NCI-H345 treated with DMSO at 0.1 percent for 48 hours (cell line): ENCODE measurements at regions not wholly inside any gene's neighbourhood (a gene's known extent, or its start where the extent isn't known, plus 50 kb on each side); places are given as distances from the start of the nearest gene placed in this dataset.

ENCODE experiments used
- DNase-seq: peaks from one replicate; lab custom pipeline; 2025; ENCODE audit not compliant: unreplicated experiment; lab: John Stamatoyannopoulos, UW

DNA sequence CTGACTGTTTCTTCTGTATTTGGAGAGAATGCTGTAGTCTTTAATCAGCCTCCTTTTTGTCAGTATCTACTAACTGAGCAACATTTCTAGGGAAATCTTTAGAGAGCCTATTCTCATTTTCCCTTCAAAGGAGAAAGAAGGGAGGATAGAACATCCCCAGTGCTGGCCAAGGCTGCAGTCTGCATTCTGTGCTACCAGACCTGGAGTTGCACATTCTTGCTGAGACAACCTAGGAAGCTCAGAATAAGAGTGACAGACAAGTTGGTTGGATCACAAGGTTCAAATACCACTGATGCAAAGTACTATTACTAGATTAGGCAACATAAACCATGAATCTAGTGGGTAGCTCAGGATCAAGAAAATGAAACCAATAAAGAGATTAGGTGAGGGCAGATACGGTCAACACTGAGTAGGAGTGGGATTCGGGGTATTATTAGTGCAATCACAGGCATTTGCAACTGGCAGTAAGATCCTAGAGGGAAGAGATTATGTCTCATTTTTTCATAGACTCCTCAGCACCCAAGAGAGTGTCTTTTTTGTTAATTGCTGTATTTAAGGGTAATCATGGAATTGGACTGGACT lies 213.5 kb upstream of the FAM83B start:
- DNase-seq = no peak

DNA sequence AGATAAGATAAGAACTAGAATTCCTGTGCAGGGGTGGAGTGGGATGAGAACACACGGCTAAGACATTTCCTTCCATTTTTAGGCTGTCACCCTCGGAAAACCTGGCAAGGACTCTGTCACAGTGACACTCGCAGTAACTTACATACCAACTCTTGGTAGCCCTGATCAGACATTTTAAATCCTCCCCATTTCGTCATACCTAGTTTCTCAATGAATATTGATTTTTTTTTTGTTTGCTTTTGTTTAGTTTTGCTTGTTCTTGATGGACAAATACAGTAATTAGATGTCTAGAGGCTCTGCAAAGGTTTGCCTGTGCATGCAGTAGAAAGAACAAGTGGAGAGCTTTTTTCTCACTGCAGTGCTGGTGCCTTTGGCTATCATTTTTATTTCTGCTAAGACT lies 213.0 kb upstream of the FAM83B start:
- DNase-seq = no peak

DNA sequence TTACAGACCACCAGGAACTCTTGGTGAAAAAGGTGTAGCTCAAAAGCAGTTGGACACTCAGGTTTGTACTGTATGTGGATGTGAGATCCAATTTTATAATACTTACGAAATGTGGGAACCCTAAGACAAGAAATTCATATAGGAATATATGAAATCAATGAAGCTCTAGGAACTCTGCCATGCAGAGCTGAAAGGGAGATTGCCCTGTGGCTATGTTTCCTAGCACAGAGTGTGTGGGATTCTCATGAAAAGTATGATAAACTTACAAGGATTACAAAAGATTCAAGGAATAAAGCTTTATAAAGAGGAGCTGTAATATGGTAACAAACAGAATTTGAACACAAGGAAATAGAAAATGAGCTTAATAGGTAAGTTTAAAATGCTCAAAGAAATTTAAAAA lies 205.7 kb upstream of the FAM83B start:
- no peak for DNase-seq

DNA sequence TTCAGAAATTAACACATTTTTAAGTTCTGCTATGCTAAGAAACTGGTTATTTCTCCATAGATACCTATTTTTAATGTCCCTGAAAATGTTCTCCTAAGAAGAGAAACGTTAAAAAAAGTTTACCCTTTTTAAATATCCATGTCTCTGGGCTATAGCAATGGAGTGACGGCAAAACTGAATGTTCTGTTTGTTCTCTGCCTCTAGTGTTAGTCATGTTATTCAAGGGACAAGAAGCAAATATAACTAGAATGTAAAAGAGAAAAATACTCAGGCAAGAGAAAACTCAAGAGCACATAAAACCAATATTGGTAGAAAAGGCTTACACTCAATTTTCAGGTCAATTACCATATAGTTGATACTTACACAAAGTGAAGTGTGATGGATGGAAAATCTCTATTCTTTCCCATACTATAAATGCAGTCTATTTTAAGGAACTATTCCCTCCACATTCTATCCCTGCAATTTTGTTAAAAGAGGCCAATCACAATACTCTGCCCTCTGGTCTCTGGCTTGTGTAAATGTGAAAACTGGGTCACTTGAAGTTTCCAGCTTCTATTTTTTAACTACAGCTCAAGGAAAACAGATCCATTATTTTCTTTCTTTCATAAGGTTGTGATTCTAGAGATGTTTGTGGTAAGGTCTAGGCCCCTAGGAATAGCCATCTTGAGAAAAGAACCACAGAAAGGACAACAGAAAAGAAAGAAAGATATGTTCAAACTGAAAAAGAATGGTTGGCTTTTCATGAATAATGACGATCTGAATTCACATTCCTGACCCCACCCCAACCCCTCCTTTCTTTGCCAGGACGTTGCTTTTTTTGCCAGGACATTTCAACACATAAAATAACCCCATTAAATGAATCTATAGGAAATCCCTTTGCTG lies 200.3 kb upstream of the FAM83B start:
- DNase-seq = no peak

DNA sequence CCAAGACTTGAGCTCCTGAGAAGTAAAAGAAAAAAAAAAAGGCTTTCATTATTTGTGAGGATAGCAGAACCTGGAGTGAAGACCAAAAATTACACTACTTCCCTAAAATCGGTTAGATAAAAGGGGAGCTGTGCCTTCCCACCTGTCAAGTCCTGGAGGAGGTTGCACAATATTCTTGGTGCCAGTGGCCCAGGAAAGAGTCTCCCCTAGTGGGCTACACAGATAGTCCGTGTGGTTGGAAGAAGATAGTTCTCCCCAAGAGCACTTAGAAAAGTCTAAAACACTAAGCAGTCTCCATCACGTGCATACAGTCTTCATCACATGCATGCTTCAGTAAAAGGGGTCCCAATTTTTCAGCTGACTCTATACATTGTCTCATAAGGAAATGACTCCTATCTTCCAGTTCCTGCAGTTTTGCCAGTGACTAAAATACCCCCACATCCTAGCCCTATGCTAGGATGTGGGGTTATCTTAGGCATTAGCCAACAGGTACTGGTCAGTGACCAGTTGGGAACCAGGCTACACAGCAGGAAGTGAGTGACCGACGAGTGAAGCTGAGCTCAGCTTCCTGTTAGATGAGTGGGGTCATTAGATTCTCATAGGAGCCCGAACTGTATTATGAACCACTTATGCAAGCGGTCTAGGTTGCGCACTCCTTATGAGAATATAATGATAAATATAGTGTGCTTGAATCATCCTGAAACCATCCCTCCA lies 199.5 kb upstream of the FAM83B start:
- DNase-seq = no peak

DNA sequence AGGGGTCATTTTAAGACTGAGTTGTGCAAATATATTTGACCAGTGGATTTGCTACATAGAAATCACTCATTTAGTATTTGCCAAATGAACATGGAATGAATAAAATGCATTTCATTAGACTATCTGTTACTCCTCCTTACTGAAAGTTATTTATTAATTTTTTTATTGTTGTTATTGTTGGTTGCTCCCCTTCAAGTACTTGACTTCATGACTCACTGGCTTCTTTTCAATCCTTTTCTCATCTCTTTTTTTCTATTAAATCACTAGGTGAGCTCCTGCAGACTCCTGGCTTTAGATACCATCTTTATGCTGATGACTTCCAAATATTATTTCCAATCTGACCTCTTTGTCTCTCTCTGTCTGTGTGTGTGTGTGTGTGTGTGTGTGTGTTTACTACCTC lies 192.2 kb upstream of the FAM83B start:
- DNase-seq = no peak

DNA sequence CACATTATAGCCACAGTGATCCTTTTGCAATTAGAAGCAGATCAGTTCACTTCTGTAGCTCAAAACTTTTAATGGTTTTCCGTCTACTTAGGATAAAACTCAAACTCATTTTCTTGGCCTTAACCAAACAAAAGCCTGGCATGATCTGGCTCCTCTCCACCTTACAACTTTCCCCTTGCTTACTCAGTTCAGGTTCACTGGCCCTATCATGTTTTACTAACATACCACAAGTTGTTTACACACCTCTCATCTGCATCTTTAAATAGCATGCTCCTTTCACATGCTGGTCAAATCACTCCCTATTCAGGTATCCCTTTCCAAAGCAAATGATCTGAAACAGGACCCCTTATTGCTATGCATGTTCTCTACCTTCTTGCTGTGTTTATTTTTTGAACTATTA lies 191.4 kb upstream of the FAM83B start:
- DNase-seq = no peak

DNA sequence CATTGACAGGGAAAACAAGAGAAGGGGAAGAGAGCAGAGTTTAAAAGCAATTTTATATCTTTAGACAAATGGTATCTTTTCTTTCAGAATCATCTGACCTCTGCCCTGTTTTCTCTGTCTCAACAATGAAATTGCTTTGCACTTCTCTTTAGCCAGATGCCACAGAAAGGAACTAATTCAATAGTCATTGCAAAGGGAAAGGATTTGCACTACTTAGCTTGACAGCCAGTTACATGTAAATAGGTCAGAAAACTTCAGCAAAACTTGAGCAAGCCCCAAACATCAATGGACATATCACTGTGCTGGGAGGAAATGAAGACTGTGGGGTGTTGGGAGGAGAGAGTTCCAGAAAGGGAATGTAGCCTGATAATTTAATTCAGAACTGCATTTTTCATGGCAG lies 181.3 kb upstream of the FAM83B start:
- no peak for DNase-seq

DNA sequence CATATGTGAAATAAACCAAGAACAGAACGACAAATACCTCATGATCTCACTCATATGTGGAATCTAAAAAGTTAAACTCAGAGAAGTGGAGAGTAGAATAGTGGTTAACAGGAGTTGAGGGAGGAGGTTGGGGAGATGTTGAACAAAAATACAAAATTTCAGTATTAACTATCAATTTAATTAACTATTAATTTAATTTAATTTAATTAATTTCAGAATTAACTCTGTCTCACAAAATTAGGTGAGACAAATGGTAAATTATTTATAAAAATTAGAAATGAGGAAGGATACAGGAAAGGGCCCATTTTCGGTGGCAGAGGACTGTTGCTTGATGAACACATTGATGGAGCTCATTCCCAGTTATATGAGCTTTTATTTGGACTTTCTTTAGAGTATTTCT lies 166.0 kb upstream of the FAM83B start:
- no peak for DNase-seq

DNA sequence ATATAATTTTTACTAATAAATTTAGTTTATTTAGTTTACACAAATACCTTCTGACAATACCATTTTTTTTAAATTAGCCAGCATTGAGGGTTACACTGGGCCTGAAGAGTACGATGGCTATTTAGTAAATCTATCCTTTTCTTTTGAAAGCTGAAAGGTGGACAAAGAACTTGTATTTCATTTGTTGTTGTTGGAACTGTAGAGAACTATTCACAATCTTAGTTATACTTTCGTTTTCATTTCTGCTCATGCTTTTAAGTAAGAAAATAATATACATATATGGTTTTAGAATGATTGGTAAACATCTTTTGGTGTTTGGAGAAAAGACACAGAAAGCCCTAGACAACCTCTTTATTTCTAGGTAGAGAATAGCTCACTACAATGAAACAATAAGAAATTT lies 165.3 kb upstream of the FAM83B start:
- DNase-seq = no peak

DNA sequence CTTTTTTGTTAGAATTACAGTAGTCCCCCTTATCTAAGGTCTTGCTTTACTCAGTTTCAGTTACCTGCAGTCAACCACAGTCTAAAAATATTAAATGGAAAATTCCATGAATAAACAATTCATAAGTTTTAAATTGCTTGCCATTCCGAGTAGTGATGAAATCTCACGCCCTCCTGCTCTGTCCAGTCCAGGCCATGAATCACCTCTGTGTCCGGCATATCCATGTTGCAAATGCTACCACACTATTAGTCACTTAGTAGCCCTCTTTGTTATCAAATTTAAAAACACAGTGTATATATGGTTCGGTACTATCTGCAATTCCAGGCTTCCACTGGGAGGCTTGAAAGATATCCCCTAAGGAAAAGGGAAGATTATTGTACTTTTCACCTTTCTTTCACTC lies 164.6 kb upstream of the FAM83B start:
- DNase-seq = no peak

DNA sequence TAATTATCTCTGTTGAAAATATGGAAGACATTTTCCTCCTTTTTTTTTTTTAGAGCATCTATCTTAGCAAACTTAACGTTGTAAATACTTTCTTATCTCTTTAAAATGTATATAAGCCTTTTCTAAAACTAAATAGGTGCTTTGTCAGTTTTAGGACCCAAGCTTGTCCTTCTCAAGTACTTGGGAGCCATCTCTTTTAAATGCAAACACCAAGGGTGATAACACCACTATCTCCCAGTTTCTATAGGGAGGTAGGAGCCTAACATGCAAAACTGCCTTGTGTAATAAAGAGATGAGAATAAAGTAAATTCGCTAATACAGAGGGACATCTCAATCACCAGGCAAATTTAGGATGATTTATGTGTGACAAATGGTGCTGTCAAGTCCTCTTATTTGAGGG lies 157.0 kb upstream of the FAM83B start:
- DNase-seq = no peak

DNA sequence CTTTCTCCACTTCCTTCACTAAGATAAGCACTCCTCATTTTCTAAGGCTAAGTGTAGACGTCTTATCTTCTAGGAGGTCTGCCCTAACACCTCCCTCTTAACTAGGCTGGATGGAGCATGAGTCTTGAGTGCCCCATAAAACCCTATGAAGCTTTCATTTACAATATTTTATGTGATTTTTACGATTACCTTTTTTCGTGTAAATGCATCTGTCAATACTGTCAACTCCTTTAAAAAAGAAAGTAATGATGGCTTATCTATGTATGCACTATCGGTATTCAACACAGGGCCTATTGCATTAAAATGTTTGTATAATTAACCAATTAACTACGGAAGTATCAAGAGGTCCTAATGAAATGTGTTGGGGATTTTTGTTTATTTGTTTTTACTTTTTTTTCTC lies 156.0 kb upstream of the FAM83B start:
- DNase-seq = no peak

DNA sequence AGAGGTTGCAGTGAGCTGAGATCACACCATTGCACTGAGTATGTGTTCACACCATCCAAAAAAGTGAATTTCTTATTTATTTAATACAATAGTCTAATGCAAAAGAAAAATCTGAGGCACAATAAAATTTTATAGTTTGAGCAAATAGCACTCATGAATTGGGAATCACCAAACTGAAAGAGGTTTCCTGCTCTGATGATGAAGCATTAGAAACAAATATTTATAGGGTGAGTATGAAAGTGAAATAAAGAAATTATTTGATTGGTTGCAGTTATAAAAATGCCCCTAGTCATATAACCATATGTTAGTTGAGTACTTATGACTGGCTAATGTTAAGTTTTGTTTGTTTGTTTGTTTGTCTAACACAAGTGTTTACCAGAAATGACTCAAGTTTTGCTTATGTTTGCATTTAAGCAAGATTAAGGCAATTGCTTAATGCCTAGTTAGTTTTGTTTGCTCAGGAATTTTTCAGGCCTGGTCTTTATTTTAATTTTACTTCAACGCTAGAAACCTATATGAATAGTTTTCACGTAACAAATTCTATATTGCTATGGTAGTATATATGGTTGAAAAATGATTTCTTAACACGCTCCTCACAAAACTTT lies 151.5 kb upstream of the FAM83B start:
- DNase-seq = no peak

DNA sequence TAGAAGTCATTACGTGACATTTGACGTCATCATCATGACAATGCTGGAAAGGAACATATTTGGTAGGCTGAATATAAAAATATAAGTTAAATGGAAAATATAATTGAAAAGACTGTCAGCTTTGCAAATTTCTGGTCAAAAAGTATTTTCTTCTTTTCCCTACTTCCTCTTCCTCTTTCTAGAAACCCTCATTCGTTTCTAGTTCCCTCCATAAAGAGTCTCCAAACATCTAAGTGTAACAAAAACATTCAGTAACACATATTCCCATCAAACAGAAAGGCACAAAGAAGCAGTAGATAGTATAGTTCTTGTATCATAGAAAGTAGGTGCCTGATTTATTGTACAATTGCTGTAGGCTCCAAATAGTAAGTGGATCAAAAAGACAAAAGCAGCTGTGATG lies 150.8 kb upstream of the FAM83B start:
- DNase-seq = no peak

DNA sequence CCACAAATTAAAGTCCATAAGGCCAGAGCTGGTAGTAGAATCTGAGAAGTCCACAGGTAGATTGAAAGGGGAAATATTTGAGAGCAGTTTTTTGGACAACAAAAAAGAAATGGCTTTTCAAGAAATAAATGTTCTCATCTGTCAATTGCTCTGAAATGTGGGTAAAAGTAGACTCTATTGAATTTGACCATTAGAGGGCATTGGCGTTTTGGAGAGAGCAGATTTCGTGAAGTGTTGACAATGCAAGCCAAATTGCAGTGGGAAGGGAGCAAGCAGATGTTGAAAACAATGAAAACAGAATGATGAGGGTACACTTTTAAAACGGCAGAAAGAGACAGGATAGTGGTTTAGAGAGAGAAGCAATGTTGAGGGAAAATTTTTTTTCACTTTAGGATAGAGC lies 149.1 kb upstream of the FAM83B start:
- DNase-seq = no peak

DNA sequence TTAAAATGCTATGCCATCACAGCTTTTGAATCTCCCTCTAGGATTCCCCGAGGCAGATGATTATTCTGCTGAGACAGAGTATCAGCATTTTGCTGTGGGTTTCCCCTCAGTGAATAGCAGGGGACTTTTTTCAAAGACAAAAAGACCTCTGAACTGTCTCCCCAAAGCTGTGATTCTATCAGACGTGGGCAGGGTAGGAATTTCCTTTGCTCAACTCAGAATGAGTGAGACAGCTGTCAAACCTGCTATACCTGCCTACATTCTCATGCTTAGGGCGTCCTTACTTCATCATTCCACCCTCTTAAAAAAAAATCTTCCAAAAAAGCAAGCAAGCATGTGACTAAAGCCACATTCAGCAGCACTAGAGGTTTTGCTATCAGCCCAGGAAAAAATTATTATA lies 147.6 kb upstream of the FAM83B start:
- DNase-seq = no peak

DNA sequence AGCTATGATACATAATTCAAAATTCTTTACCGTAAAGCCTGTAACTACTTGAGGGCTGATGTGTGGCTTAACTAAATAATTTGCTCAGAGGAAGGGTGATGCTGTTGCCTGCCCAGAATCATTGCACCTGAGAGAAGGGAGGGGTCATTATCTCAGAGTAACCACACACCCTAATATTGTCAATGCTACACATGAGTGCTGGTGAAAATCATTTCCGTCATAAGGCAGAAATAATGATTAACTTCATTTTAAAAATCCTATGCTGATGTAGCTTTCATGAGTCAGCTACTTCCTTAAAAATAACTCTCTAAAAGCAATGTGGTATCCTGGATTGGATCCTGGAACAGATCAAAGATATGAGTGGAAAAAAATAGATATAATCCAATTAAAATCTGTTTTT lies 146.4 kb upstream of the FAM83B start:
- DNase-seq = no peak

DNA sequence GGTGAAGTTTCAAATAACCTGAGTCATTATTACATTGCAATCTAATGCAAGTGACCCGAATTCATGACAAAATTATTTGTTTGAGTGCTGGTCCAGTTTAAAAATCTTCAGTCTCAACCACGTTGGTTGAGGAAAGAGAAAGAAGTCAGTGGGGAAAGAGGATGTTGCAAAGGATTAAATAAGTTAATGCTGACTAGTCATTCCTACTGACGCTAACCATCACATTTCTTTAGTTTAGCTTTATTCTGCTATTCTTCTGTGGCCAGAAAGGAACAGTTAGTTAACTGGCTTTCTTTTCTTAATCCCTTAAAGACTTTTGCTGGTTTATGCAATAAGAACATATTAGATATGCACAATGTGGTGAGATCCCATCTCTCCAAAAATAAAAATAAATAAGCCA lies 143.8 kb upstream of the FAM83B start:
- DNase-seq = no peak

DNA sequence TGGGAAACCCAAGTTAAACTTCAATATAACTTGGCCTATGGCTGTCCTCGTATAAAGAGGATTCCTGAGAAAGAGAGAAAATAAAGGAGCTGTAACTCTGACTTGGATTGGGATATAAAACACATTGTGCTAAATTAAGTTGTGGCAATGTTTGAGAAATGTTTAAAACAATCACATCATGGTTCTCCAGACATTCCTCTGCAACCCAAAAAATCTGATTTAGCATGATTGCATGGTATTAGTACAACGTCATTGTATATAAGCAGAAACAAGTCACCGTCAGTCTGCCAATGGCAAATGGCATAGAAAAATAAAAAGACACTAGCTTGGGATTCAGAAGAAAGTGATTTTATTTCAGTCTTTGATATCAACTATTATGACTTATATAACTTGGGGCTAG lies 140.2 kb upstream of the FAM83B start:
- DNase-seq = no peak

DNA sequence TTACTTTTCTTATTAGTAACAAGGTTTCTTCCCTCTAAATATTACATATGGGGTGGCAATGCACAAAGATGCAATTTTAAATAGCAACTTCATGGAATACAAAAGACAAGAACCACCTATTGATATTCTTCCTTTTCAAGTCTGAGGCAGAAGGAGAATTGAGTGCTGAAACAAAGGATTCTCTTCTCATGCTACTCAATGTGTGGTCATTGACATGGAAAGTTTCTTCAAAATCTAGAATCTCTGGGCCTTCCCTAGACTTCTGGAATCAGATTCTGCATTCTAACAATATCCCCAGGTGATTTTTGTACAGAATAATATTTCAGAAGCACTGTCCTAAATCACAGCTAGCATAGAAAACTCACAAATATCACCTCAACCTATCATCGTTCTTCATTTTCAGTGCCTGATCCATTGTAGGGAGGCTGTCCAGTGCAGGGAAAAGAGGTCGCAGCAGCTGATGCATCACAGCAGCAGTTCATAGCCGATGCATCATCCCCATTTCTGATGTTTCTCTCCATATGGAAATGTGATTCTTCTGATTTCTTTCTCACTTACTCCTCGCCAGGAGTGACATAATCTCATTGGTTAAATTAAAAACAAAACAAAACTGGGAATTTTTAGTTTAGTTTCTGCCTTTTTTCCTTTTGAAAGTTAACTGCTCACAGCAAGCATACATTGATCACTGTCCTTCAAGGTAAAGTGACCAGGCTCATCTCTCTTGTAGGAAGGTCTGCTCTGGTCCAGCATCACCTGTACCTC lies 139.5 kb upstream of the FAM83B start:
- DNase-seq = no peak
